ENCODE measurements at regions not wholly inside any gene's neighbourhood (a gene's known extent, or its start where the extent isn't known, plus 50 kb on each side); places are given as distances from the start of the nearest gene placed in this dataset.

- peak; percentile 79 for ATAC-seq
Measured at GRCh38 chr2:150410809-150411208, 76.7 kb downstream of the RND3 start.

GRCh38 chr2:150409196-150409595 lies 78.3 kb downstream of the RND3 start:
- BruUV-seq (replicated peaks), result no TSS peak
- intact Hi-C loops (cut with micrococcal nuclease; ENCODE audit: unreplicated experiment), result no loop called here
- ATAC-seq (no peak), DNase-seq (ENCODE audit: low read depth, low spot score) (no peak)
- TF ChIP-seq TCF7L2 (IDR thresholded peaks at IDR 0.05; ENCODE audit: low read depth, low read length), result no peak
- TF ChIP-seq SIN3A (IDR thresholded peaks at IDR 0.05; ENCODE audit: borderline replicate concordance, insufficient read depth, low read depth, low read length), result no peak
- no peak for TF ChIP-seq POLR2AphosphoS5 (IDR thresholded peaks at IDR 0.05; ENCODE audit: low read depth, low read length)
- TF ChIP-seq, protein P1, sequence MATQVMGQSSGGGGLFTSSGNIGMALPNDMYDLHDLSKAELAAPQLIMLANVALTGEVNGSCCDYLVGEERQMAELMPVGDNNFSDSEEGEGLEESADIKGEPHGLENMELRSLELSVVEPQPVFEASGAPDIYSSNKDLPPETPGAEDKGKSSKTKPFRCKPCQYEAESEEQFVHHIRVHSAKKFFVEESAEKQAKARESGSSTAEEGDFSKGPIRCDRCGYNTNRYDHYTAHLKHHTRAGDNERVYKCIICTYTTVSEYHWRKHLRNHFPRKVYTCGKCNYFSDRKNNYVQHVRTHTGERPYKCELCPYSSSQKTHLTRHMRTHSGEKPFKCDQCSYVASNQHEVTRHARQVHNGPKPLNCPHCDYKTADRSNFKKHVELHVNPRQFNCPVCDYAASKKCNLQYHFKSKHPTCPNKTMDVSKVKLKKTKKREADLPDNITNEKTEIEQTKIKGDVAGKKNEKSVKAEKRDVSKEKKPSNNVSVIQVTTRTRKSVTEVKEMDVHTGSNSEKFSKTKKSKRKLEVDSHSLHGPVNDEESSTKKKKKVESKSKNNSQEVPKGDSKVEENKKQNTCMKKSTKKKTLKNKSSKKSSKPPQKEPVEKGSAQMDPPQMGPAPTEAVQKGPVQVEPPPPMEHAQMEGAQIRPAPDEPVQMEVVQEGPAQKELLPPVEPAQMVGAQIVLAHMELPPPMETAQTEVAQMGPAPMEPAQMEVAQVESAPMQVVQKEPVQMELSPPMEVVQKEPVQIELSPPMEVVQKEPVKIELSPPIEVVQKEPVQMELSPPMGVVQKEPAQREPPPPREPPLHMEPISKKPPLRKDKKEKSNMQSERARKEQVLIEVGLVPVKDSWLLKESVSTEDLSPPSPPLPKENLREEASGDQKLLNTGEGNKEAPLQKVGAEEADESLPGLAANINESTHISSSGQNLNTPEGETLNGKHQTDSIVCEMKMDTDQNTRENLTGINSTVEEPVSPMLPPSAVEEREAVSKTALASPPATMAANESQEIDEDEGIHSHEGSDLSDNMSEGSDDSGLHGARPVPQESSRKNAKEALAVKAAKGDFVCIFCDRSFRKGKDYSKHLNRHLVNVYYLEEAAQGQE (IDR thresholded peaks at IDR 0.05; ENCODE audit: insufficient read depth in 1 of 2, low read depth in 2 of 2, low read length in 1 of 2), result no peak
- no peak for TF ChIP-seq CTCF (IDR thresholded peaks at IDR 0.05)
- H3K27ac ChIP-seq (ENCODE audit: low read length), result no peak overlapping the region
- in situ Hi-C loops (cut with HindIII; ENCODE audit: low pct_unique_long_range_greater_than_20kb, low sequenced_read_pairs), result no loop called here
- no peaks in the 10 kb centered on the region for H3K36me3 ChIP-seq (ENCODE audit: control insufficient read depth, insufficient read depth, low read length)
- H3K4me1 ChIP-seq (ENCODE audit: control insufficient read depth, insufficient read depth, low read length), result peaks cover 3% of the 10 kb centered on the region; the same call in 1 of the 2 replicates
- ChIA-PET POLR2A (no interaction called here), CTCF (no interaction called here)
- no peaks in the 10 kb centered on the region for H3K9me3 ChIP-seq (ENCODE audit: control insufficient read depth, insufficient read depth, low read depth, low read length)
- no peaks in the 10 kb centered on the region for H3K27me3 ChIP-seq (ENCODE audit: control insufficient read depth, insufficient read depth, low read length)
- H3K4me3 ChIP-seq (ENCODE audit: low read depth in 2 of 2, low read length in 2 of 2), result no peak overlapping the region

More at GRCh38 chr2:150410809-150411208, 76.7 kb downstream of the RND3 start:
- TF ChIP-seq CTCF (IDR thresholded peaks at IDR 0.05) (no peak), SIN3A (IDR thresholded peaks at IDR 0.05; ENCODE audit: borderline replicate concordance, insufficient read depth, low read depth, low read length) (no peak), POLR2AphosphoS5 (IDR thresholded peaks at IDR 0.05; ENCODE audit: low read depth, low read length) (no peak), TCF7L2 (IDR thresholded peaks at IDR 0.05; ENCODE audit: low read depth, low read length) (peak; percentile 58; the same call in 1 of the 2 replicates)
- TF ChIP-seq, protein P1 (IDR thresholded peaks at IDR 0.05; ENCODE audit: insufficient read depth in 1 of 2, low read depth in 2 of 2, low read length in 1 of 2), result no peak
- intact Hi-C loops (cut with micrococcal nuclease; ENCODE audit: unreplicated experiment) (no loop called here), in situ Hi-C loops (cut with HindIII; ENCODE audit: low pct_unique_long_range_greater_than_20kb, low sequenced_read_pairs) (no loop called here)
- Histone ChIP-seq H3K4me3 (ENCODE audit: low read depth in 2 of 2, low read length in 2 of 2) (no peak overlapping the region), H3K9me3 (ENCODE audit: control insufficient read depth, insufficient read depth, low read depth, low read length) (no peaks in the 10 kb centered on the region), H3K27me3 (ENCODE audit: control insufficient read depth, insufficient read depth, low read length) (no peaks in the 10 kb centered on the region), H3K36me3 (ENCODE audit: control insufficient read depth, insufficient read depth, low read length) (no peaks in the 10 kb centered on the region), H3K4me1 (ENCODE audit: control insufficient read depth, insufficient read depth, low read length) (peaks cover 3% of the 10 kb centered on the region; the same call in 1 of the 2 replicates), H3K27ac (ENCODE audit: low read length) (no peak overlapping the region)
- no peak for DNase-seq (ENCODE audit: low read depth, low spot score)
- BruUV-seq (replicated peaks), result no TSS peak
- CTCF ChIA-PET, result no interaction called here
- POLR2A ChIA-PET, result interaction anchor here (0.6 kb wide), 2 partner anchors 25 to 978 kb away, joined by 3 read pairs; no protein-coding TSS in a partner anchor
